ENCODE measurements at regions not wholly inside any gene's neighbourhood (a gene's known extent, or its start where the extent isn't known, plus 50 kb on each side); places are given as distances from the start of the nearest gene placed in this dataset.
A peak's percentile ranks its signal among the peaks of the same experiment; 100 is the strongest.

GRCh38 chr6:26156850-26157250, 69.6 kb downstream of the HFE start:
- peak; percentile 83 for DNase-seq (ENCODE audit: low spot score)
- H2AFZ ChIP-seq = no peak overlapping the region
- 0 out of 2 replicates have a peak, but pooled peaks cover 5% of the 10 kb centered on the region for H3K4me1 ChIP-seq (ENCODE audit: insufficient read depth)
- ATAC-seq = peak; percentile 35
- H3F3A ChIP-seq (replicated peaks; ENCODE audit: low read depth) = peaks cover 13% of the 10 kb centered on the region
- no peaks in the 10 kb centered on the region for H3K36me3 ChIP-seq (ENCODE audit: insufficient read depth)
- peak overlapping the region; percentile 99 for H3K27ac ChIP-seq (ENCODE audit: low read depth)
- no peaks in the 10 kb centered on the region for H4K20me1 ChIP-seq (replicated peaks; ENCODE audit: insufficient read depth)
- peak overlapping the region; percentile 76 for H3K4me2 ChIP-seq
- H3K27ac Mint-ChIP-seq = peak overlapping the region; percentile 100
- TF ChIP-seq CREB1 (CRISPR knock-in tag; IDR thresholded peaks at IDR 0.05; ENCODE audit: low read depth) = no peak; the same call in 1 of the 2 replicates
- no peak for TF ChIP-seq EZH2phosphoT487 (IDR thresholded peaks at IDR 0.05; ENCODE audit: unreplicated experiment)
- TF ChIP-seq, protein P1, sequence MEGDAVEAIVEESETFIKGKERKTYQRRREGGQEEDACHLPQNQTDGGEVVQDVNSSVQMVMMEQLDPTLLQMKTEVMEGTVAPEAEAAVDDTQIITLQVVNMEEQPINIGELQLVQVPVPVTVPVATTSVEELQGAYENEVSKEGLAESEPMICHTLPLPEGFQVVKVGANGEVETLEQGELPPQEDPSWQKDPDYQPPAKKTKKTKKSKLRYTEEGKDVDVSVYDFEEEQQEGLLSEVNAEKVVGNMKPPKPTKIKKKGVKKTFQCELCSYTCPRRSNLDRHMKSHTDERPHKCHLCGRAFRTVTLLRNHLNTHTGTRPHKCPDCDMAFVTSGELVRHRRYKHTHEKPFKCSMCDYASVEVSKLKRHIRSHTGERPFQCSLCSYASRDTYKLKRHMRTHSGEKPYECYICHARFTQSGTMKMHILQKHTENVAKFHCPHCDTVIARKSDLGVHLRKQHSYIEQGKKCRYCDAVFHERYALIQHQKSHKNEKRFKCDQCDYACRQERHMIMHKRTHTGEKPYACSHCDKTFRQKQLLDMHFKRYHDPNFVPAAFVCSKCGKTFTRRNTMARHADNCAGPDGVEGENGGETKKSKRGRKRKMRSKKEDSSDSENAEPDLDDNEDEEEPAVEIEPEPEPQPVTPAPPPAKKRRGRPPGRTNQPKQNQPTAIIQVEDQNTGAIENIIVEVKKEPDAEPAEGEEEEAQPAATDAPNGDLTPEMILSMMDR (conservative IDR thresholded peaks at IDR 0.05; ENCODE audit: low read depth in 2 of 2) = no peak
- no peak for TF ChIP-seq POLR2AphosphoS5 (IDR thresholded peaks at IDR 0.05; ENCODE audit: low read depth)
- no peak for TF ChIP-seq EZH2 (IDR thresholded peaks at IDR 0.05; ENCODE audit: low read depth, unreplicated experiment)
- TF ChIP-seq NANOG (IDR thresholded peaks at IDR 0.05; ENCODE audit: borderline replicate concordance) = no peak
- TF ChIP-seq ETS1 (IDR thresholded peaks at IDR 0.05) = no peak
- TF ChIP-seq ZNF331 (CRISPR knock-in tag; IDR thresholded peaks at IDR 0.05; ENCODE audit: low read depth) = no peak
- TF ChIP-seq ZNF462 (CRISPR knock-in tag; IDR thresholded peaks at IDR 0.05) = no peak
- TF ChIP-seq JUNB (IDR thresholded peaks at IDR 0.05; ENCODE audit: unreplicated experiment) = no peak
- no peak for TF ChIP-seq REST (IDR thresholded peaks at IDR 0.05; ENCODE audit: unreplicated experiment)
- TF ChIP-seq STAT1 (IDR thresholded peaks at IDR 0.05; ENCODE audit: unreplicated experiment) = no peak
- no peak for TF ChIP-seq ZNF114 (CRISPR knock-in tag; IDR thresholded peaks at IDR 0.05)
- H3K9me3 Mint-ChIP-seq = peaks cover 20% of the 10 kb centered on the region
- H3K27me3 ChIP-seq (ENCODE audit: insufficient read depth) = no peaks in the 10 kb centered on the region
- H3K36me3 Mint-ChIP-seq (ENCODE audit: low read depth) = peaks cover 9% of the 10 kb centered on the region; the same call in 2 of the 3 replicates
- H3K4me3 ChIP-seq = peak overlapping the region; percentile 86
- H3K4me3 Mint-ChIP-seq = peak overlapping the region; percentile 80
- peaks cover 20% of the 10 kb centered on the region for H3K79me2 ChIP-seq (replicated peaks; ENCODE audit: insufficient read depth)
- H3K4me1 Mint-ChIP-seq = peaks cover 20% of the 10 kb centered on the region
- no peaks in the 10 kb centered on the region for H3K9me2 ChIP-seq (ENCODE audit: insufficient read depth)
- H3K27me3 Mint-ChIP-seq (ENCODE audit: insufficient read depth, low read depth, poor library complexity) = peaks cover 48% of the 10 kb centered on the region
